RCC 7860 (cell line): ENCODE measurements at regions not wholly inside any gene's neighbourhood (a gene's known extent, or its start where the extent isn't known, plus 50 kb on each side); places are given as distances from the start of the nearest gene placed in this dataset.
A peak's percentile ranks its signal among the peaks of the same experiment; 100 is the strongest.

Experiments used
- DNase-seq: peaks from one replicate; pipeline ENCODE4 v3.0.0-alpha.2; 2015; ENCODE audit warnings: low spot score
- FAIRE-seq: peaks from 2 replicates; lab custom pipeline; 2012; peaks lifted over from hg19 to GRCh38; lab: Jason Lieb, UNC

DNA sequence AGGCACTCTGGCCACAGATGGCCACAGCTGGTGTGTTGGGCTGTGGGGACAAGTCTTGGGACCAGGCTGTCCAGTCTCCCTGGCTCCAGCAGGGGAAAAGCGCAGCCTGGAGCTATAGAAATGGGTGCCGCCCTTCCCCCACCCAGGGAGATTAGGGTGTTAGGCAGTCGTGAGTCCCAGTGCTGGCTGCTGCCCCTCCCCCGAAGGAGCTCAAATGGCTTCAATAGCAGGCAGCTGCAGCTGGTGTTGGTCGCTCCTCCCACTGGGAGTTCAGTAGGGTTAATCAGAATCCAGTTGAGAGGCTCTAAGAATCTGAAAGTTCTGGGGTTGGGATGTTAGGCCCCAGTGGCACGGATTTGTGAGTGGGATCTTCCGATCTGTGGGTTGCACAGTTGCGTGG lies 595.6 kb upstream of the PKN2 start:
- DNase-seq = no peak

DNA sequence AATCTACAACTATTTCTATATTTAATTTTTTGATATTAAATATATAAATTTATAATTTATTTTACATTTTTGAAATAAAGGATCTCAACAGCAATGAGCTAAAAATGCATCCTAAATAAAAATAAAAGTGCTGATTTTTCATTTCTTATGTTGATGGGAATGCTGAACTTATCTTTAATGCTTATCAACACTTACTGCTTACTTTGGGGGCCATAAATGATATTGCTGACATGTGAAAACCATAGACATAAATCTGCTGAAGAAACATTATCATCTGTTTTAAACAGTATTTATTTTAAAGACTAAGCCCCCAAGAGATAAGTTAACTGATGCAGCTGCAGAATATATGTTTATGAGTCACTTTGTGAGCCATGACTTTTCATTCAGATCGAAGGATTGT lies 594.1 kb upstream of the PKN2 start:
- FAIRE-seq (no peak), DNase-seq (no peak)

More for the DNA sequence above, 595.6 kb upstream of the PKN2 start:
- FAIRE-seq = no peak

DNA sequence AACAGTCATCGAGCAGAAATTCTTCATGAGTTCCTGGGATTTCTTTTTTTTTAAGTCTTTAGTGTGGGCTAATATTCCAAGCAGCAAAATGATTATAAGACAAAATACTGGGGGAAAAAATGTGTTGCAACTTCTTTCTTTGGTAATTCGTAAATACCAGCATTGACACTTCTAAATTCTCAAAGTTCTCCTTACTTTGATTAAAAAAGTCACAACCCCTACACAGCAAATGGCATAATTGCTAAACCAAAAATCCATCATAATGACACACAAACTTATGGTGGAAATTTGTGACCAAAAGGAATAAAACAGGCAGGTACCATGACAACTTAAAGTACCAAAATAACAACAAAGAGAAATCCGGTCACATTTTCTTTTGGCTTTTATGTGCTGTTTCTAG lies 585.2 kb upstream of the PKN2 start:
- no peak for FAIRE-seq

DNA sequence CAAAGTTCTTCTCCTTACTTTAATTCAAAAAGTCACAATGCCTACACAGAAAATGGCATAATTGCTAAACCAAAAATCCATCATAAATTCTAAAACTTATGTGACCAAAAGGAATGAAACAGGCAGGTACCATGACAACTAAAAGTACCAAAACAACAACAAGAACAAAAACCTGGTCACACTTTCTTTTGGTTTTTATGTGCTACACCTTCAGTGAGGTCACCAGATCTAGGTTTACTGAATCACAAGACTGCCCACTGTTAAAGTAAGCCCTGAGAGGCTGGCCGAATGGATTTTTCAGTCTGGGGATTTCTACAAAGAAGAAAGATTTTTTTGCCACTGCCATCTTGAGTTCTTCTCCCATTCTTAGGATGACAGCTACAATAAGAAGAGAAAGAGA lies 583.0 kb upstream of the PKN2 start:
- DNase-seq = no peak
- FAIRE-seq = no peak

More for the DNA sequence above, 585.2 kb upstream of the PKN2 start:
- no peak for DNase-seq

DNA sequence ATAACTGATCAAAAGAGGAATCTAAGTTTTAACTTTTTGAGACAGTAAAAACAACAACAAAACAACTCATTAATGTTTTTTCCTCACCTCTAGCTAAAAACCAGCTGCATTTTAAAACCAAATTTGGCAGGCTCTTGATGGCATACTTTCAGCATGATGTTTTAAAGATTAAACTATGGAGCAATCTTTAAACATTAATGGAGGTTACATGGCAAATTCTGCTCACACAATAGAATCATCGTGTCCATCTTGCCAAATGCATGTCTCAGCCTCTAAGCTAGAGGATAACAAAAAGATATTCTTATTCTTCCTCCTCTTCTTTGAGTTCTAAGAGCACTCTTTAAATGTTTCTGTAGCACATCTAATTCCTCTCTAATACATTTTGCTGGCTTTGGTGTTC lies 579.8 kb upstream of the PKN2 start:
- no peak for FAIRE-seq
- no peak for DNase-seq

DNA sequence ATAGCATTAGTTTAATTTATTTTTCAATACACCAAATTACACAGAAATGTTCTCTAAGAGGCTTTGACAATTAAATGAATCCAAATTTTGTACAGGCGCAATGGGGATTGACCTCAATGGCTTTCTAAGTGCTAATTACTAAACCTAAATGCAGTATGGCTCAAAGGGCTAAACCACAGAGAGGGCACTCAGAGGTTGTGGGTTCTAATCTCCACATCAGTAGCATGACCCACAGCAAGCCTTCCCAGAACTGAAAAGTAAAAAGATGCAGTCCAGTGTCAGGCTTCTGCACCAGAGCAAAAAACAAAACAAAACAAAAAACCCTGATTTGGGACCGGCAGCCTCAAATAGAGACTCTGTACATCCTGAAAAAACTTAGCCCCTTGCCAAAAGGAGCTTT lies 579.2 kb upstream of the PKN2 start:
- FAIRE-seq = no peak

DNA sequence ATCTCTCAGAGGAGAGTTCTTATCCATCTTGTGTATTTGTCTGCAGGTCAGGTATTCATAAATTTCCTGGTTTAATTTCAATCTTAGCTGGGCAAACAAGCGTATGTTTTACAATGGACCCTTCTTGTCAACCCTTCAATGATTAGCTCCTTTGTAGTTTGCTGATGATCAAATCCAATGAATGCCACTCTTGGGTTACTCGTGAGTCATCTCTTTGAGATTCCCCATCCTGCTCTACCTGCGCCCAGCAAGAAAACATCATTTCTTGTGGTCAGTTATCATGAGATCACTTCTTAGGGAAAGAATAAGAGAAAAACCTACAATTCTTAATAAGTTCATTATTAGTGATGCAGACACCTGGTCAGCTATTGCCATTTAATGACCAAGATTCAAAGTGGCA lies 572.3 kb upstream of the PKN2 start:
- DNase-seq = no peak
- FAIRE-seq = no peak

More for the DNA sequence above, 579.2 kb upstream of the PKN2 start:
- no peak for DNase-seq

DNA sequence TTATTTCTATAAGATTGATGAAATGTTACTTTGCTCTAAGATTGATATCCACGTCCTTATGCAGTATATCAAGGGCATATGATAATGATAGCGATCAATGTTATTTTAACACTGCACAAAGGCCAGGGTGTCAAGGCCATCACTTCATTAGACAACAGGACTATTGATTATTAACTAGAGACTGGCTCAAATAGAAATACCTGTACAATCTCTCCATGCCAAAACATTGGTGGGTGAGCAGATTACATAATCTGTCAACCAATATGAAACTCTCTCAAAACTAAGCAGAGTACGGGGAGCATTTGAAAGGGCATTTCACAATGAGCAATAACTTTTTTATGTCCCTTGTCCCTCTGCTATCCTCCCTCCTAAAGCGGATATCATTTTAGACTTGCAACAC lies 566.5 kb upstream of the PKN2 start:
- DNase-seq (no peak), FAIRE-seq (no peak)

DNA sequence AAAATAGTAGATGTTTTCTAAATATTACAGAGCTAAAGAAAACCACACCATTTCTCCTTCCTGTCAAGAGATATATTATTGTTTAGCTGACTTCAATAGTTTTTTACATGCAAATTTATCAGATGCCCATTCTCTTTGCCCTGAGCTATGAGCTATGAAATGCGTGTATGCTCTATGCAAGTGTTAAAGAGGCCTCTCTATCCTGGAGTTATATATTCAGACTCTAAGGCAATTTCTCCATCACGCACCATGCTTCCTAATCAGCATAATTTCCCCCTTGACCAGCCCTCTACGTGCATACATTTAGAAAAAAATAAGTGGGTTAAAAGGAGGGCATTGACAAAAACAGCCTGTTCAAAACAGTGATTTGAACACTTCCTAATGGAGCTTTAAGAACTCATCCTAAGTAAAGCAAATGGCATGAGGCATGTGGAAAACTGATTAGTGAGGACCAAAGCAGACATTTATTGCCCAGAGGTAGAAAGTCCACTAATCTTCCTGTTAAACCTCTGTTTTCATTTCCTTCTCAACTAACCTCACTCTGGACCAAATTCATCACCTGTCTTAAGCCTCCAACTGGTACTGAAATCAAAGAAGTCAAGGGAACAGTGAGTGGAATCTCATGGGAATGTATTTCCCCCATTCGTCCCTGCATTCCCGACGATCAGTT lies 565.8 kb upstream of the PKN2 start:
- FAIRE-seq (no peak), DNase-seq (no peak)

DNA sequence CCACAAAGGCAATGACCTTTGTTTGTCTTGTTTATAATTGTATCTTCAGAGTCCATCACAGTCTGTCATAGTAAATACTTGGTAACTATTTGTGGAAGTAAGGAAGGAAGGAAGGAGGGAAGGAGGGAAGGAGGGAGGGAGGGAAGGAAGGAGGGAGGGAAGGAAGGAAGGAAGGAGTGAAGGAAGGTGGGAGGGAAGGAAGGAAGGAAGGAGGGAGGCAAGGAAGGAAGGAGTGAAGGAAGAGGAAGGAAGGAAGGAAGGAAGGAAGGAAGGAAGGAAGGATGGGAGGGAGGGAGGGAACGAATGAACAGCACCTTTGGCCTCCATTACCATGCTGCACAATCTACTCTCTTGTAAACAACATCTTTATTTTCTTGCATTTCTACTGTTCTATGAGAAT lies 559.5 kb upstream of the PKN2 start:
- FAIRE-seq (no peak), DNase-seq (no peak)

DNA sequence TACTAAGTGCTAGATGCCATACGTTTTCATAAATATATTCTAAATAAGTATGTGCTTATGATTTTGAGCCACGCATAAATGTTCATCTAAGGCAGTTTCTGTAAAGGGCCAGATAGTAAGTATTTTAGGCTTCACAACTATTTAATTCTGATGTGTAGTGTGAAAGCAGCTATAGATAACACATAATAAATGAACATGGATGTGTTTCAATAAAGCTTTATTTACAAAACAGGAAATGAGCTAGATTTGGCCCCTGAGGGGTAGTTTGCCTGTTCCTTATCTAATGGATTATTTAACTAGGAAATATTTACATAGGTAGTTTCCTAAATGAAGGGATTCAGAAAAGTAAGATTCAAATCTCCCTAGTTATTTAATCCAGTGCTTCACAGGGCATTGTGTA lies 557.6 kb upstream of the PKN2 start:
- FAIRE-seq (no peak), DNase-seq (no peak)

DNA sequence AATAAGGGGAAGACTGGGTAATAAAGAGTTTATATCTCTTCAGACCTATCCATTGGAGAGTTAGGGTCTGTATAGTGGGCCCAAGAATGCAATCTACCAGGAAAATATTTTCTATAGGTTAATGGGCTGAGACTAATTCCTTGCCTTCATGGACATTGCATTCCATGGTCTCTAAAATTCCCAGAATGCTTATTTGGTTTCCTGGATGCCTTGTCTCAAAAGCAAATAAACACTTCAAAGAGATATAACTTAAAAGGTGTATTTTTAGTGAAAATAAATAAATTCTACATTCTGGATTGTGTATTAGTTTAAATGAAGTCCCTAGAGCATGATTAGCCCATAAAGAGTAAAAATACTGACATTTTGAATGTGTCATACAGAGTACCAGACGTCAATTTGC lies 550.1 kb upstream of the PKN2 start:
- FAIRE-seq (no peak), DNase-seq (no peak)

DNA sequence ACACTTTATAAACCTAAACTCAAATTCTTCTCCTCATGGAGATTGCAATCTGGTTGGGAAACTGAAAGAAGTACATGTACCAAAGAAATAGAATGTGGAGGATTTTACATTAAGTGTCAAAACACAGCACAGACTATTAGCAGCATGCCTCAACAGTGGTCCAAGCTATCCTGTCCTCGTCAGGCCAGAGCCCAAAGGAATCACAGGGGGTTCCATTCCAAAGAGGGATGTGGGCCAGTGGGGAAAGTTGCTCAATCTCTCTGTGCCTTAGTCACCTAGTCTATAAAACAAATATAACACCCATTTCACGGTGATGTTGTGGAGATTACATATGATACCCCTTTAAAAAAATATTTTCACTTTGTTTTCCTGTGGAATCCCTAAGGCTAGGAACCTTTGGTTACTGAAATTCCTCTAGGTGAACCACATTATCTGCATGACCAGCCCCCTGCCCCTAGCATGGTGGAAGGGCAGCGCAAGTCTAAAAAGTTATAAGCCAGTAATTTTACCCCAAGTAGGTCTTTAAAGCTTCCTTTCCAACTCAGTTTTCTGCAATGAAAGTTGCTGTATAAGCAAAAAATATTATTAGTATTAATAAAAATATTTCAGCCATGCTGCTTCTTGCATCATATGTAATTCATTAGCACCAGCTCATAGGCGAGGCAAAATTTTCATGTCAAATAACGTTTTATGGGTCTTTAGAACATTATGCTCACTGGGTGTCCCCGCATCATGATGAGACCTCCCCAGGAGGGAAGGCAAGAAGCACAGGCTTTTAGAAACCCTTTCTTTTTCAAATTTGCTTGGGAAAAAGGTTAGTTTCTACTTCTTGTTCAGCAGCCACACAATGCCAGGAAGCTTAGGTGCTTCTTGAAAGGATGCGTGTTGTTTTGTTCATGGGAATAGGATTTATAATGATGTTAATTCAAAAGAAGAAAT lies 548.8 kb upstream of the PKN2 start:
- no peak for FAIRE-seq
- DNase-seq = no peak

DNA sequence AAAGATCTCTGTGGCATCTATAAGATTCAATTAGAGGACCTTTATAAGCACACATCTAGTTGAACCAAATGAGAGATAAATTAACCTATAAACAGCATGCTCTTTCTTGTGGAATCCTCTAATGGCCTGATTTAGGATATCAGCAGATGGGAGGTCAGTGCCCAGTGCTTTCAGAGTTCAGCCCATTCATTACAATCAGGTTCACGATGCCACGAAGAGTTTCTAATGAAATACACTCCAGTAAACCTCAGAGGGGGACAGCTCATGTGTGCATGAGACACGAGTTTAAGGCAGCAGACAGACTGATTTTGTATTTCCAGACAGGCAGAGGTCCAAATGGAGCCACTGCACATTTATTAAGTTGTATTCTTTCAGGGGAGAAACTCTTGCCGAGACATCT lies 544.4 kb upstream of the PKN2 start:
- no peak for FAIRE-seq
- no peak for DNase-seq

DNA sequence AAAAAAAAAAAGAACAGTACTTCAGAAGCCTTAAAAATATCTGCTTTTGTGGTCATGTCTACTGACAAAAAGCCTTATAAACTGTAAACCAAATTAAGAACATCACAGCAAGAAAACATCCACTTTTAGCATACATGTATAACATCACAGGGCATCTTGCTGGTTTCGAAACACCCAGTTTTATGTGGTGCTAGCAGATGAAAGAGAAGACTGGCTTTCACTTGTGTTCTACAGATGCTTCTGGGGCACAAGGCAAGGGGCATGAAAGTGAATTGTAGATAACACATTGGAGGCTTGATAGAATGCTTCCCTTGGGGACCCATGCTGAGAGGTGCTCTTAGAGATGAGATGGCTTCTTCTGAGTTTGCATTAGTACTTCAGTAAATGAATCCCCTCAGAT lies 543.7 kb upstream of the PKN2 start:
- DNase-seq (no peak), FAIRE-seq (no peak)

DNA sequence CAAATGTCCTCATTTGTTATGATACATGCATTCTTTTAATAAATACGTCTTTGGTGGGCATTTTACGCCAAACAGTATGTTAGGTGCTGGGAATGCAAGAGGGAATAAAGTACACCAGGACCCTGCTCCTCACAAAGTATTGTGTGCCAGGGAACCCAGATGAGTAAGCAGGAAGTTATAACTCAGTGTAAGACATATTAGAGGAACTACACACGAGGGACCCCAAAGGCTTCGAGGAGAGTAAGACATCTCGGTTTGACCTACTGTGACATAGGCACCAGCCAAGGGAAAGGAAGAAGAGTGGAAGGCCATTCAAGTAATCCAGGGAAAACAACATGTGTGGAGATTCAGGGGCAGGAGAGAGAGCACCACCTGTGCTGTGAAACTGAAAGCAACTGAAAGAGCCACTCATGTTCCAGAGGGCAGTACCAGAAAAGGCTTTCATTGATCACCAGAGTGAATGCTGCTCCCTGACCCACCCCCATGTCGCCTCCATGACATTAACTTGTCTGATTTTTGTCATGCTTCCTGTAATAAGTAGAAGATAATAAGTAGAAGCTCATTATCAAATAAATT lies 542.5 kb upstream of the PKN2 start:
- FAIRE-seq = no peak
- no peak for DNase-seq

DNA sequence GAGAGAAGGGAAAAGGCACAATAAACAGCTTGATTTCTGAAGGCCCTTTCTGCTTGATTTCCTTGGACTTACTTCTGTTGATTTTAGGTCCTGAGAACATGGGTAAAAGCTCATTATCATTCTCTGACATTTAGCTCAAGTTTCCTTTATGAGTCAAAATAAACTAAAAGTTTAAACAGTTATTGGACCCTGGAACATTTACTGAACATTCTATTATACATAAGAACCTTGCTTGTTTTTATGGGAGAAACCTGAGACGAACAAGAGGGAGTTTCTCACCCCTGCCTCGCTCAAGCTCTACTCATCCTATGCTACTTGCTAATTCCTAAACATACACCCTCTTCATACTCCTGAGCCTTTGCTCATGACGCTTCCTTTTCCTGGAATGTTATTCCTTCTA lies 538.3 kb upstream of the PKN2 start:
- DNase-seq (no peak), FAIRE-seq (no peak)

DNA sequence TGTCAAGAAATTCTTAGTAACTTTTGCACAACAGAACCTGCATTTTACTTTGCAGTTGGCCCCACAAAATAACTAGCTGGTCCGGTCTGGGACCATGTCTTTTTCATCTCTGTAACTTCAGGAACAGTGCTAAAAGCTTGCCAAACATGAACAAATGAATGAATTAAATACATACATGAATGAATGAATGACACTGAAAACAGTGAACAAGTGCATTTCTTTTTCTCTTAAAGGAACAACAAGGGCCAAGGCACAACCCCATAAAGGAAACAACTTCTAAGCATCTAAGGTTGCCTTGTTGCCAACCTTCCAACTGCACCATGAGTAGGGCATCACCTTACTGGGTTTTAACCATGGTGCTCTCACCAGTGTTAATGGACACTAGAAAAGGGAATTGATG lies 534.4 kb upstream of the PKN2 start:
- no peak for FAIRE-seq
- no peak for DNase-seq

DNA sequence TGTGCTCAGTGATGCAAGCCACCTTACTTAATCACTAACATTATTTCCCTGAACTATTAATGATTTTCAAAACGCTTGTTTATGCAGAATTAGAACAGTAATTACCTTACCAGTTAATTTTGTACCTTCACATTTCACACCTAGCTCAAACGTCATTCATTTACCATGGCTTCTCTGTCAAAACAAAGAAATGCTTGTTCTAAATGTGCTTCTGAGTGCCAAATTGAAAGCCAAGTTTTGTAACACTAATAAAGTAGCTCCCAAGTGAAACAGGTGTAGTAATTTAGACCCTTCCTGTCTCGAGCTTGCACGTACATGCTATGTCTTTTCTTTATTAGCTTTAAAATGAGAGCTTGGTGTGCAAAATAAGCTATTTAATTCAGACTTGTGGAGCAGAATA lies 533.7 kb upstream of the PKN2 start:
- FAIRE-seq = no peak

DNA sequence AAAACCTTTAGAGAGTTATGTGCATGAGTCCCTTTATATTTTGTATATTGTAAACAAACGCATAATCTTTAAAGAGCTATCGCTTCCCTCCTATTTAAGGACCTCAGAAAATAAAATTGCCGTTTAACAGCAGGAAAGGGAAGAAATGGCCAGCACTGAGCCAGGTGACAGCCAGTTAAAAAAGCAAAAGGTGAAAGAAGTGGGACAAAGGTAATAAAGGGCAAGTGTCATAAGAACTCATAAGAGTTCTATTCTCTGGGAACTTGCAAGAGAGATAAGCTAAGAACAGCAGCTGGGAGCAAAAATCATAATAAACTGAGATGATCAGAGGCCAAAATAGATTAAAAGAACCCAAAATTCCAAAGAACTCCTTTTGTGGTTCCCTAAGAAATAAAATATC lies 520.9 kb upstream of the PKN2 start:
- FAIRE-seq = no peak
- no peak for DNase-seq

More for the DNA sequence above, 533.7 kb upstream of the PKN2 start:
- no peak for DNase-seq

DNA sequence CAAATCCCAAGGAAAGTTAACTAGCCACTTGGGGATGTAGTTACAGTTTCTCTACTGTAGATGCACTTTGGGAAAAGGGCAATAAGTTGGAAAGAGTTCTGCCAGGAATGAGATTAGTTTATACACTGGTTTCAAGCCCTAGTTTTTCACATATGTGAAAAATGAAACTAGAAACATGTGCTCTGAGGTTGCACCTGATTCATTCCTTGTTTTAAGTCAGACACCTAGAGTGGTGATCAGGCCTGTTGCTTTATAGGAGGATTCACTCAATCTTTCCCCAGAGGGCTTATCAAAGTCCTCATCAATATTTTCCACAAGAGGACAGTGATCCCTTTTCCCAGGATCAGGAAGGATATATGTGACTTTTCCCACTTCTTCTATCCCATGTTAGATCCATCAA lies 515.9 kb upstream of the PKN2 start:
- DNase-seq (no peak), FAIRE-seq (no peak)

DNA sequence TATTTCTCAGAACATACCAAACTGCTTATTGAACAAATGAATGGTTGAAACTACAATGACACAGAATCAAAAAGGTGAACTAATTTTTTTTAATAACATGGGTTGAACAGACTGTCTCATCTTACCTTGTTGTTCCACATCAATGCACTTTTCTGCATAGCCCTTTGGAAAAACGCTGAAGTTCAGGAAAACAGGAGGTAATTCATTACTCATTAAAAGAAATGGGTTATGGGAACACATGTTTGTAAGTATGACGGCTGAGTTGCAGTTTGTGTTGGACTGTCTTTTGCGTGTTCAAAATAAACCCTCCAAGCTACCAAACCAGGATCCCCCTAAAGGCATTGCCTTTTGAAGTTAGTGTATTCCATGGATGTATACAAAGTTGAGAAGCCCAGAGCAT lies 514.9 kb upstream of the PKN2 start:
- FAIRE-seq (peak; percentile 59), DNase-seq (no peak)
